ENCODE measurements at regions not wholly inside any gene's neighbourhood (a gene's known extent, or its start where the extent isn't known, plus 50 kb on each side); places are given as distances from the start of the nearest gene placed in this dataset.

DNA sequence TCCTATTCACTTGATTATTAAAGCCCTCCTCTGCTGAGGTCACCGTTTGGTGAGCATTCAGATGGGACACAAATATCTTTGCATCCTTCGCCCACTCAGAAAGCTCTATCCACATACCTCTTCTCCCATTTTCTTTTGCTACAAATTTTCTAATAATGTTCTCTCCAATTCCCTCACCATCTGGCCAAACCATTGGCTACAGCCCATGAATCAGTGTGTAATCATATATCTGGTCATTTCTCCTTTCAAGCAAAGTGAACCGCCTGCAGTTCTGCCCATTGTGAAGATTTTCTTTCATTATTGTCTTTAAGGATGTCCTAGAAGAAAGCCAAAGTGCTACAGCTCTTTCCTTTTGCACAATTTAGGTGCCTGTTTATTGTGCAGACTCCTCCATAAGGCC is 54.2 kb upstream of the DAPK1 start:
- no peaks in the 10 kb centered on the region for H3K9me2 ChIP-seq (ENCODE audit: insufficient read depth)
- H3K9ac ChIP-seq (ENCODE audit: low read length), result no peak overlapping the region
- H3K4me1 ChIP-seq (ENCODE audit: control insufficient read depth in 1 of 2, insufficient read depth in 2 of 2, low read length in 2 of 2), result no peaks in the 10 kb centered on the region
- TF ChIP-seq TCF7L2 (IDR thresholded peaks at IDR 0.05; ENCODE audit: borderline replicate concordance, extremely low read depth, insufficient read depth, insufficient read length) (no peak), POLR2A (IDR thresholded peaks at IDR 0.05; ENCODE audit: borderline replicate concordance, extremely low read depth, insufficient read depth, insufficient read length) (no peak), SIN3A (IDR thresholded peaks at IDR 0.05; ENCODE audit: low read depth) (no peak), JUND (IDR thresholded peaks at IDR 0.05) (no peak)
- H3K9me3 ChIP-seq (ENCODE audit: control insufficient read depth in 1 of 2, insufficient read depth in 1 of 2, low read depth in 1 of 2, low read length in 2 of 2), result no peaks in the 10 kb centered on the region
- no peak for ATAC-seq
- ChIA-PET POLR2A (no interaction called here), CTCF (no interaction called here), RAD21 (ENCODE audit: low non-redundant PET in 1 of 2, low total read pairs in 2 of 2, uncharacterized antibody in 2 of 2, unreplicated experiment in 2 of 2) (no interaction called here)
- no peaks in the 10 kb centered on the region for H3K36me3 ChIP-seq (ENCODE audit: control insufficient read depth in 1 of 2, insufficient read depth in 2 of 2, low read length in 2 of 2)
- intact Hi-C loops (cut with micrococcal nuclease), result no loop called here
- no peak for DNase-seq (ENCODE audit: low read depth, low spot score)
- no peaks in the 10 kb centered on the region for H3K27me3 ChIP-seq (ENCODE audit: insufficient read depth, low read length)
- BruUV-seq (replicated peaks), result no TSS peak
- H3K79me2 ChIP-seq (ENCODE audit: insufficient read depth, low read length), result no peaks in the 10 kb centered on the region
- H2AFZ ChIP-seq (ENCODE audit: low read depth, low read length, poor library complexity, severe bottlenecking), result no peak overlapping the region
- H3K4me2 ChIP-seq (ENCODE audit: low read length), result no peak overlapping the region
- H4K20me1 ChIP-seq (ENCODE audit: insufficient read depth), result no peaks in the 10 kb centered on the region
- H3K27ac ChIP-seq (ENCODE audit: low read depth, low read length), result no peak overlapping the region
- H3K4me3 ChIP-seq (replicated peaks in 1 of 2; ENCODE audit: low read depth in 1 of 2, low read length in 2 of 2), result no peak overlapping the region

- no peaks in the 10 kb centered on the region for H3K79me2 ChIP-seq (ENCODE audit: insufficient read depth, low read length)
- H3K27ac ChIP-seq (ENCODE audit: low read depth, low read length), result no peak overlapping the region
- ChIA-PET POLR2A (no interaction called here), RAD21 (ENCODE audit: low non-redundant PET in 1 of 2, low total read pairs in 2 of 2, uncharacterized antibody in 2 of 2, unreplicated experiment in 2 of 2) (no interaction called here), CTCF (no interaction called here)
- BruUV-seq (replicated peaks), result no TSS peak
- intact Hi-C loops (cut with micrococcal nuclease), result no loop called here
- H3K4me2 ChIP-seq (ENCODE audit: low read length), result peak overlapping the region; percentile 56
- no peaks in the 10 kb centered on the region for H3K27me3 ChIP-seq (ENCODE audit: insufficient read depth, low read length)
- no peaks in the 10 kb centered on the region for H3K9me3 ChIP-seq (ENCODE audit: control insufficient read depth in 1 of 2, insufficient read depth in 1 of 2, low read depth in 1 of 2, low read length in 2 of 2)
- ATAC-seq (peak; percentile 99), DNase-seq (ENCODE audit: low read depth, low spot score) (peak; percentile 43)
- no peaks in the 10 kb centered on the region for H3K4me1 ChIP-seq (ENCODE audit: control insufficient read depth in 1 of 2, insufficient read depth in 2 of 2, low read length in 2 of 2)
- H3K9me2 ChIP-seq (ENCODE audit: insufficient read depth), result no peaks in the 10 kb centered on the region
- no peak overlapping the region for H3K4me3 ChIP-seq (replicated peaks in 1 of 2; ENCODE audit: low read depth in 1 of 2, low read length in 2 of 2)
- no peak overlapping the region for H3K9ac ChIP-seq (ENCODE audit: low read length)
- TF ChIP-seq TCF7L2 (IDR thresholded peaks at IDR 0.05; ENCODE audit: borderline replicate concordance, extremely low read depth, insufficient read depth, insufficient read length), result no peak
- peak; percentile 56; the same call in 1 of the 2 replicates for TF ChIP-seq SRF (IDR thresholded peaks at IDR 0.05; ENCODE audit: low read depth)
- no peak for TF ChIP-seq ZNF274 (IDR thresholded peaks at IDR 0.05; ENCODE audit: low read depth, low read length)
- TF ChIP-seq FOSL1 (IDR thresholded peaks at IDR 0.05; ENCODE audit: low read depth), result no peak
- peak; percentile 83 for TF ChIP-seq SP1 (IDR thresholded peaks at IDR 0.05; ENCODE audit: low read depth)
- peak; percentile 61 for TF ChIP-seq ELF1 (IDR thresholded peaks at IDR 0.05; ENCODE audit: borderline replicate concordance, low read depth)
- no peak for TF ChIP-seq RAD21 (IDR thresholded peaks at IDR 0.05; ENCODE audit: low read depth)
- H3K36me3 ChIP-seq (ENCODE audit: control insufficient read depth in 1 of 2, insufficient read depth in 2 of 2, low read length in 2 of 2), result no peaks in the 10 kb centered on the region
- H4K20me1 ChIP-seq (ENCODE audit: insufficient read depth), result no peaks in the 10 kb centered on the region
- peak overlapping the region; percentile 96 for H2AFZ ChIP-seq (ENCODE audit: low read depth, low read length, poor library complexity, severe bottlenecking)
Measured at GRCh38 chr9:87445646-87446045, 52.0 kb upstream of the DAPK1 start.

Measured in HCT116 (cell line).